GM21381 (cell line): ENCODE measurements at regions not wholly inside any gene's neighbourhood (a gene's known extent, or its start where the extent isn't known, plus 50 kb on each side); places are given as distances from the start of the nearest gene placed in this dataset.

ENCODE experiments used
- ATAC-seq: cut with Tn5 transposase; IDR thresholded peaks from one replicate; pipeline ENCODE4 v1.9.1; 2021; ENCODE audit warnings: mild to moderate bottlenecking, moderate library complexity; ENCODE audit not compliant: unreplicated experiment

DNA sequence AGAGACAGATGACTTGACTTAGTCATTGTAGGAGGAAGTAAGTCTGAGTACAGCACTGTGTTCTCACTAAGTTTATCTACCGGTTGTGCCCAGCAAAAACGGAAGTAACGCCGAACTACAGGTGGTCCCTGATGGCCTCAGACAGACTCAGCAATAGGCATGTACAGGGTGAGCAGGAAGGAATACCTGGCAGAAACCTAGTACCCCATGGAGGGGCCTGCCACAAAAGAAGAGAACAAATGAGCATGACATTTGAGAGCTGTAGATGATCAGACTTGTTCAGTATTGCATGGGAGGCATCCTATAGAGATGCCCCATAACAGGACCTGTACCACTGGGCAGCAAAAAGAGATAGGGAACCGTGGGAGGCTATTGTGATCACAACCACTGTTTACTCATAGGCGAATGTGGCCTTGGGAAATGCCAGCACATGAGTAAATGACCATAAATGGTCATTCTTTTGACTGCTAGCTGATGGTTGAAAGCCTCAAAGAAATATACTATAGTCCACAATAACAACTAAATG, 106.4 kb upstream of the TAB2 start:
- peak; percentile 69 for ATAC-seq

DNA sequence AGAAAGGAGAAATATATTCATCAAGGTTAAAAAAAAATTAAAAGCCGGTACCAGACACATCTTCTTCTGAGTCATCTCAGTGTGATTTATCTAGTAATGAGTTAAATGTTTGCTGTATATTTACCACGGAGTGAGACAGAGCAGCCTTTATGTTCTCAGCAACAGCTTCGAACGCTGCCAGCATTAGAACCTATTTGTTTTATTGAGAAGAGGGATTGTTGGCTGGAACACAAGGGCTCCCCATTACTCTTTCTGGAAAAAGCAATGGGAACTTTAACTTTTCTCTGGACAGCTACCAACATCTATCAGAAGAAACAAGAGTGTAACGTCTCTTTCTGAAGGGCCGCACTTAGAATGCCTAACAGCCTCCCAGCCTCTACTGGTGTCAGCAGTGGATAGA, 105.3 kb upstream of the TAB2 start:
- ATAC-seq: no peak

DNA sequence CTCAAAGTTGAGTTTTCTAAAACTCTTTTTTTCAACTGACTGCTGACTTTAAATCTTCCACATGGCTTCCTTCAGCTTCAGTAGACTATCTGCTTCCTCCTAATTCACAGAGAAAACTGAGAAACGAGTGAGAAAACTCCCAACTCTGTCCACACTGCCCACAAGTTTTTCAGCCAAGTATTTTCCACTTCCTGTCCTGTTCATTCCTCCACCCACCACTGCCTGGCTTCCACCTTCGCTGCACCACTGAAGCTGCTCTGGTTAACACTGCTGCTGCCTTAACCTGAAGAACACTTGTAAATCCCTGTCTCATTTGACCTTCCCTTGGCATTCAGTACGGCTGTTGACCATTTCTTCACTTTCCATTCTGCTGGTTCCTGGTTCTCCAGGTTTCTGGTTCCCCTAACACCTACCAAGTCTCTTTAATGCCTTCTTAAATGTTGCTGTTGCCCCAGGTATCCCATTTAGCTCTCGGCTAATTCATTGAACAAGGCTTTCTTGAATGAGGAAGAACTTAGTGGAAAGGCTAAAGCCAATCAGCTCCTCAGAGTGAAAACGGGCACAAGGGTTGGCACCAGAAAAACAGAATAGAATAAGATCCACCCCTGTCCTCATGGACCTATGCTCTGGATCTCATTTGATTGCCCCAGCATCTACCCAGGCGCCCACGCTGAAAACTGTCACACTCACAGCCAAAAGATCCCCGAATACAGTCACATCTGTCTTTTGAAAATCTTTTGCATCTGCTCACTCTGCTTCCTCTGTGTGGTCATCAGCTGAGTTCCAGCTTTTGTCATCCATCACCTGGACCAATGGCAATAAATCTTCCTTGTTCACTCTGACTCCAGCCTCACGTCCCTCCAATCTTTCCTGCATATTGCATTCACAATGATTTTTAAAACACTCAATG, 104.4 kb upstream of the TAB2 start:
- no peak for ATAC-seq

DNA sequence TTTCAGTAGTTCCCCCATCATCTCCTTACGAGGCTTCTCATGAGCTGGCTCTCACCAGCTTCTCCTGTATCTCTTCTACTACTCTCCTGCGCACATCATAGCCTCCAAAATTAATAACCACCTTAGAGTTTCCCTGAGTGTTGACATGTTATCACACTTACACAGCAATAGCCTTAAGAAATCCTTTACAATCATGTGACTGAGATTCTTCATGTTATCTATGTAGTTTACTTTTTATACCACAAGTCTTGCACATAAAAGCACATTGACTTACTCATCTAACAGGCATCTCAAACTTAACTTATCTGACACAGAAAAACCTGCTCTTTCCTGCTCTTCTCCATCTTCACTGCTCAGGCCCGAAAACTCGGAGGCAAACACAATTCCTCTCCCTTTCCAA, 103.7 kb upstream of the TAB2 start:
- ATAC-seq: no peak

DNA sequence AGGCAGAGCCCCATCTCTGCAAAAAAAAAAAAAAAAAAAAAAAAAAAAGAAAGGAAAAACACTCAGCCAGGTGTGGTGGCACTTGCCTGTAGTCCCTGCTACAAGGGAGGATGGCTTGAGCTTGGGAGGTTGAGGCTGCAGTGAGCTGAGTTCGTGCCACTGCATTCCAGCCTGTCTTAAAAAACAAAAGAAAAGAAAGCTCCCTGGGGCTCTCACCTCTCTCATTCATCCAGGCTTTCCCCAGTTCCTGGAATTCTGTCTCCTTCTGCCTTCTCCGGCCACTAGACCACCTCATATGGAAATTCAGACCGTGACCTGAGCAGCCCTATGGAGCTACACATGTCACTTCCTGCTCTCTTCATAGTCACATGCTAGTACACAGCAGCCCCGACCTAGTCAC, 101.1 kb upstream of the TAB2 start:
- ATAC-seq: no peak

GRCh38 chr6:149217466-149217888, 100.0 kb upstream of the TAB2 start:
- peak; percentile 67 for ATAC-seq

DNA sequence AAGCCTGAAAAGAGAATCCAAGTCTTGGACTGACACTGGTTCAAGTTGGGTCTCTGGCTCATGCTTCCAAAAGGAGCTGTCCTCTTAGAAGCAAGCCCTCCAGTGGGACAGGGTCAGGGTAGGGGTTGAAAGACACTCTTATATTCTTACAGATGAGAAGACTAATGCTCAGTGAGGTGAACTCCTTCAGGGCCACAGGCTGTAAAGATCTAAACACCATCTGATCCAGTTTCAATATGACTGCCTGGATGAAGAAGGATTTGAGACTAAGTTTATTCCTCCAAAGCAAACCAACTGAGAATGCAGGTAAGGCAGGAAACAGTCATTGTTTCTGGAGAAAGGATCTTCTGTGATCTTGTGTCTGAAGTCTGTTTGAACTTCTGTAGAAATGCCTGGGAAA, 99.0 kb upstream of the TAB2 start:
- ATAC-seq: no peak

- ATAC-seq: no peak
Measured at GRCh38 chr6:149218915-149219314, 98.6 kb upstream of the TAB2 start.

DNA sequence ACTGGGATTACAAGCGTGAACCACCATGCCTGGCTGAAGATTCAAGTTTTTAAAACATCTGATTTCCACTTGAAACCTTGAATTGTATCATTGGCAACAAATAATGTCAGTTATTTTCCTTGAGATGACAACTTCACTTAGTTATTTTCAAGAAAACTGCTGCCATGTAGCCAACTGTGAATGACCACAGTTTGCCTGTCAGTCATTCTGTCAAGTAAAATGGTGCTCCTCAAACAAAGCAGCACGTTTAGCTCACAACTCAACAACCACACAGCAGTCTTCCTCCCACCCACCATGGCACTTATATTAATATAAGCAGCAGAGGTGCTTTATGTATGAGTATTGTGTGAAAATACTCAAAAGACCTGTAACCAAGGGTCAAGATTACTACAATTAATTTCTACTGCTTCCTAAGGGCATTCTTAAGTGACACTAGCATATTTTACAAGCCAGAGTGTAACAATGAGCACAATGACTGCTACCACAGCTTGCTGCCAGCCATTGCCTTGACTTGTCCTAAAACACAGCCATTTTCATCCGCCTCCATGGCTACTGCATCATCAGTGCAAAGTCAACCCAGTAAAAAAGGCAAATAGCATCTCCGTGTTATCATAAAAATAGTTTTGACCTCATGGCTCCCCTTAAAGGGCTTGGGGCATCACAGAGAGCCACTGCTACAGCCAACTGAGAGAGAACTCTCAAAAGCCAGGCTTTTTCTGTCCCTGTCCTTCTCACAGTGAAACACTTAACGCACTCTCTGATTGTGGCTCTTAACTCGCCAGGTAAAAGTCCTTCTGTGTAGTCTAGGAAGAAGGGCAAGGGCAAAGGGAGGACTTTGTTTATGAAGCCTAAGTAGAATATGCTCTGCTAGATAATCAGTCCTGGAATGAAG, 96.4 kb upstream of the TAB2 start:
- no peak for ATAC-seq

DNA sequence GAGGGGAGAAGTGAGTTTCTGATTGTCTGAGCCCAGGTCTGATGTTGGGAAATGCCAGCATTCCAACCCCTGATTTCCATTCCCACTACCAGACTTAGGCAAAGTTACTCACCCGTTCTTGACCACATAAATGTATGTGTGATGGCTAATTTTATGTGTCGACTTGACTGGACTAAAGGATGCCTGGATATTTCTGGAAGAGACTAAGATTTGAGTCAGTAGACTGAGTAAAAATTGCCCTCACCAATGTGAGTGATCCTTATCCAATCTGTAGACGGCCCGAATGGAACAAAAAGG, 95.8 kb upstream of the TAB2 start:
- ATAC-seq: no peak

DNA sequence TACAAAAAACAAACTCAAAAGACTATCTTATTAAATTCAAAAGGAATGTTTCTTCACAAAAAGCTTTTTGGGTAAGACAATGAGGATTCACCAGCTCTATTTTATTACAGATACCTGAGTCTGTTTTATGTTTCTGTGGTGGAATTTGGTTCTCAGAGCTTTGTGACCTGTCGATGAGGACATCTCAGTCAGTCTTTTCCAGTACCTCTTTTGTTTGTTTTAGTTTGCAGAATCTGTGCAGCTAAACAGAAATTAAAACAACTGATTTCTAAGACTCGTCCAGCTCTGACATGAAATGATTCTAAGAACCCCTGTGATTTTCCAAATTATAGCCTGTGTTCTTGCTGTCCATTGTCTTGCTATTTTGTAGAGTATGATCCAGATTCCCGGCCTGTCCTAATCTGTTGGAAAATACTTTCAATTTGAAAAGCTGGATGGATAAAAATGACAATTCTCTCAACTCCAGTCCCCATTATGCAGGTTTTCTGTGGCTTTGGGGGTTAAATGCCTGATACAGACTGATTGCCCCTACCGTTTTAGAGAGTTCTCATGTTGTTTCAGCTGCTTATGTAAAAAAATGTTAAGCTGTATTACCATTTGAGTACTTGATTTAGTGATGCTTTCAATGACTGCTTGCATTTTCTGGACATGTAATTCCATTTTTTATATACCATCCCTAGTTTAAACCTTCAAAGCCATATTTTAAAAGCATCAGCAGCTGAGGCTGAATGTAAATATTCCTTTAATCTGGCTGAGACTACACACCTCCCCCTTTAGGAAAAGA, 94.2 kb upstream of the TAB2 start:
- no peak for ATAC-seq

DNA sequence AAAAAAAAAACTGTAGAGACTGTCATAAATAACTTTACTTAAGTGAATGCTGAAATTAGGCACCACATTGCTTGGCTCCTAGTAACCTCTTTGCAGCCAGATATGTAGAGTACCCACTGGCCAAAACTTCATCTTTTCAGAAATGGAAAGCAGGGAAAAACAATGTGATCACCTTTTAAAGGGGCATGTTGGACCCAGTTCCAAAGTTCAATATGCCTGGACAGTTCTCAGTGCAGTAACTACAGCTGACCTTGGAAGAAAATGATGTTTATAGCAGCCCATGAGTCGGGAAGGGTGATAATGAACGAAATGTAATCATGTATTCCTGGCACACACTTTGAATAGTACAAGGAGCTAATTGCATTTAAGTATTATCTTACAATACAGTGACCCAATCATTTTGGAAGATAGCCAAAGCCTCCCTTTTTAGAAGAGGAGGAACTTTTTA, 93.6 kb upstream of the TAB2 start:
- no peak for ATAC-seq

DNA sequence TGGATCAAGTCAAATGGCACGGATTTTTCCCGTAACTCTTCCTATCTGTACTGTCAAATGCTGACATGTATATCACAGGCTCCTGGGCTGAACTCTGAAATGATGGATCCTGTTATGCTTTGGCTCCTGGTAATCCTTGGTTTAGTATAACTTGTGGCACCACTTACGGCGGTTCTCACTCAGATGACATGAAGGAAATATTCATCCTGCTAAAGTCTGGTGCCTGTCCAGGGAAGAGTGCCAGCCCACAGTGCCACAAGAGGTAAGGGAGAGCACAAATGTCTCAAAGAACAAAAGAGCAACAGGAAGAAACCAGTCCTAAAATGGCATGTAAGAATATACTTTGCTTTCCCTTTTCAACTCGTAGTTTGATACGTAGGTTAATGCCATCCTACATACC, 93.1 kb upstream of the TAB2 start:
- no peak for ATAC-seq

- ATAC-seq: no peak
Measured at GRCh38 chr6:149225370-149225769, 92.1 kb upstream of the TAB2 start.

GRCh38 chr6:149225946-149226345, 91.6 kb upstream of the TAB2 start:
- ATAC-seq: no peak

GRCh38 chr6:149227796-149228195, 89.7 kb upstream of the TAB2 start:
- no peak for ATAC-seq

- no peak for ATAC-seq
Measured at GRCh38 chr6:149228311-149228955, 89.1 kb upstream of the TAB2 start.

DNA sequence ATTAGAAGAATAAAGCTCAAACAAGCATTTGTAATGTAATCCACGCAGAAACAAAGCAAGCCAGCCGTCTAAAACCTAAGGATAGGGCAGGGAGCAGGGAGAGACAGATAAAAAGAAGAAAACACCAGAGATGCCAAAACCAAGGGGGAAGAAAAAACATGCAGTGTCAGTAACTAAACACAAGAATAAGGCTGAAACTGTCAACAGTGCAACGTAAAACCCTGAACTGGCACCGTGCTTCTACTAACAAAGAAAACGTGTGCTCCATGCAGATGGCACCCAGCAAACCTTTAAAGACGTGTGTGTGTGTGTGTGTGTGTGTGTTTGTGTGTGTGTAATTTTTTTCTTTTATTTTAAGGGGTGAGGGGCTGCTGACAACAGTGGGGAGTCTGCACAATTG, 88.4 kb upstream of the TAB2 start:
- ATAC-seq: no peak

- ATAC-seq: no peak
Measured at GRCh38 chr6:149230712-149231460, 86.6 kb upstream of the TAB2 start.

DNA sequence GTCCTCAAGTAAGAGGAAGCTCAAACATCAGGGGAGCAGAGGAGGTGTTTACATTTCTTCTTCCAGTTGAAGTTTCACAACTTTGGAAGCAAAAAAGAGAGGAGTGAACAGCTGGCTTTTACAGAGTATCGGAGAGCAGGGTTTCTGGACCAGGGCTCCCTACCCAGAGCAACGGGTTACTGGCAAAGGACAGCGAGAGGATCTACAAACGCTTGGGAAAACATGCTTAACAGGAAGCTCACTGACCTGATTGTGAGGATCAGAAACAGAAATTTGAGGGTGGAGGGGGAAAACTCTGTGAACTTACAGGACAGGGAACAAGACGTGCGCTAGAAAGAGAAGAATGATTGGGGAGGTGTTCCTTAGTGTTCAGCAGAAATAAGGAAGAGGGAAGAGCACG, 85.7 kb upstream of the TAB2 start:
- ATAC-seq: no peak
